Panc1 (cell line): ENCODE measurements at regions not wholly inside any gene's neighbourhood (a gene's known extent, or its start where the extent isn't known, plus 50 kb on each side); places are given as distances from the start of the nearest gene placed in this dataset.

ENCODE experiments used
- ATAC-seq: fragments of 200-7000 bp; cut with Tn5 transposase; 2 replicates; pipeline ENCODE4 v1.9.1; 2020; ENCODE audit warnings: mild to moderate bottlenecking, moderate library complexity
- BruUV-seq: library from RNA; stranded (reverse); fragments of 400-500 nt; replicated peaks from 2 replicates; lab custom pipeline; 2021; lab: Mats Ljungman, UMichigan
- CTCF ChIA-PET: fragments of 300-600 bp; sonication (Branson Sonifier 250); formaldehyde crosslinking; loops from one replicate; lab custom pipeline; 2022; ENCODE audit warnings: antibody characterized with exemption; lab: Charles Lee
- POLR2A ChIA-PET: fragments of 300-600 bp; sonication (Branson Sonifier 250); formaldehyde crosslinking; loops from one replicate; lab custom pipeline; 2022; ENCODE audit warnings: antibody characterized with exemption; lab: Charles Lee
- DNase-seq: peaks from one replicate; pipeline ENCODE4 v3.0.0-alpha.2; 2010; ENCODE audit warnings: low read depth, low spot score
- H3K27ac ChIP-seq: 2 replicates; pipeline ENCODE4 v1.5.1; 2011; ENCODE audit warnings: mild to moderate bottlenecking, low read length, inconsistent platforms
- H3K27me3 ChIP-seq: fragments of 200-500 bp; sonication (Bioruptor generic); 2 replicates; pipeline ENCODE4 v1.6.0; 2014; ENCODE audit warnings: low read length, inconsistent platforms; ENCODE audit not compliant: control insufficient read depth, insufficient read depth
- H3K36me3 ChIP-seq: fragments of 200-500 bp; sonication (Bioruptor generic); 2 replicates; pipeline ENCODE4 v1.5.1; 2014; ENCODE audit warnings: inconsistent platforms, mild to moderate bottlenecking, low read length, moderate library complexity; ENCODE audit not compliant: control insufficient read depth, insufficient read depth
- H3K4me1 ChIP-seq: 2 replicates; pipeline ENCODE4 v1.5.1; 2011; ENCODE audit warnings: inconsistent platforms, mild to moderate bottlenecking, low read length, moderate library complexity; ENCODE audit not compliant: control insufficient read depth, insufficient read depth
- H3K4me3 ChIP-seq, 2 experiments: 2 replicates each; pipeline ENCODE4 v1.5.1; 2011 to 2012; ENCODE audit warnings: low read depth in 2 of 2, low read length in 2 of 2, mild to moderate bottlenecking in 2 of 2, inconsistent platforms in 1 of 2, moderate library complexity in 1 of 2
- H3K9me3 ChIP-seq: fragments of 200-500 bp; sonication (Bioruptor generic); 2 replicates; pipeline ENCODE4 v1.5.1; 2014; ENCODE audit warnings: low read depth, mild to moderate bottlenecking, inconsistent platforms, low read length, moderate library complexity; ENCODE audit not compliant: control insufficient read depth, insufficient read depth
- POLR2AphosphoS5 ChIP-seq: IDR thresholded peaks from 2 replicates; pipeline ENCODE4 v1.6.1; 2012; ENCODE audit warnings: mild to moderate bottlenecking, low read depth, low read length, moderate library complexity
- SIN3A ChIP-seq: IDR thresholded peaks from 2 replicates; pipeline ENCODE4 v1.6.1; 2012; ENCODE audit warnings: low read depth, mild to moderate bottlenecking, low read length, moderate library complexity, borderline replicate concordance; ENCODE audit not compliant: insufficient read depth
- TCF7L2 ChIP-seq: IDR thresholded peaks from 2 replicates; pipeline ENCODE4 v1.6.1; 2011; ENCODE audit warnings: mild to moderate bottlenecking, low read depth, low read length, inconsistent platforms
- in situ Hi-C: cut with HindIII; loops from 2 replicates; pipeline ENCODE4 v1.10.0; 2016; ENCODE audit warnings: low sequenced_read_pairs, low pct_unique_long_range_greater_than_20kb
- intact Hi-C: fragments of 100-400 bp; cut with micrococcal nuclease; formaldehyde crosslinking; loops from one replicate; pipeline ENCODE4 v1.10.0; 2022; ENCODE audit not compliant: unreplicated experiment
- TF ChIP-seq, protein P1 (sequence below): fragments of 450-650 bp; IDR thresholded peaks from 2 replicates; pipeline ENCODE4 v1.5.1; 2017; ENCODE audit warnings: mild to moderate bottlenecking
- TF ChIP-seq, protein P2 (sequence below), 2 experiments: IDR thresholded peaks; 2 replicates each; pipeline ENCODE4 v1.6.1; 2011 to 2012; ENCODE audit warnings: low read depth in 2 of 2, control low read depth in 1 of 2, low read length in 1 of 2, mild to moderate bottlenecking in 1 of 2, moderate library complexity in 1 of 2; ENCODE audit not compliant: insufficient read depth in 1 of 2

DNA sequence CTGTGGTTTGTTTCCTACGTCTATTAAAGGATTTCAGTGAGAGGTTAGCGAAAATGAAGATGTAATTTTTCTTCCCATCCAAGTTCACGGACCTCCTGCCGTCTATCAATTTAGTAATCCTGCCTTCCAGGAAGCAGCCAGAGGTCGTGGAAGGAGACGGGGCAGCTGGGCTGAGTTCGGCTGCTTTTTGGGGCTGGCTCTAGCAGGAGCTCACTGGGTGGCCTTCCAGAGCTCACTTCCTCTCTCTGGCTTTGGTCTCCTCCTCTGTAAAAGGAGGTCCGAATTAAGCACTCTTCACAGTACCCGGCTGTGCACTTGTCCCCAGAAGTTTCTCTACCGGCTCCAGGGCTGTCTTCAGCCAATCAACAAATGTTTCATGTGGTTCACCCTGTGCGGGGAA is 295.4 kb downstream of the BCOR start:
- H3K27ac ChIP-seq = no peak overlapping the region
- CTCF ChIA-PET = no interaction called here
- POLR2A ChIA-PET = no interaction called here
- BruUV-seq = no TSS peak
- intact Hi-C loops = no loop called here
- no peaks in the 10 kb centered on the region for H3K4me1 ChIP-seq
- in situ Hi-C loops = no loop called here
- TF ChIP-seq, protein P1, sequence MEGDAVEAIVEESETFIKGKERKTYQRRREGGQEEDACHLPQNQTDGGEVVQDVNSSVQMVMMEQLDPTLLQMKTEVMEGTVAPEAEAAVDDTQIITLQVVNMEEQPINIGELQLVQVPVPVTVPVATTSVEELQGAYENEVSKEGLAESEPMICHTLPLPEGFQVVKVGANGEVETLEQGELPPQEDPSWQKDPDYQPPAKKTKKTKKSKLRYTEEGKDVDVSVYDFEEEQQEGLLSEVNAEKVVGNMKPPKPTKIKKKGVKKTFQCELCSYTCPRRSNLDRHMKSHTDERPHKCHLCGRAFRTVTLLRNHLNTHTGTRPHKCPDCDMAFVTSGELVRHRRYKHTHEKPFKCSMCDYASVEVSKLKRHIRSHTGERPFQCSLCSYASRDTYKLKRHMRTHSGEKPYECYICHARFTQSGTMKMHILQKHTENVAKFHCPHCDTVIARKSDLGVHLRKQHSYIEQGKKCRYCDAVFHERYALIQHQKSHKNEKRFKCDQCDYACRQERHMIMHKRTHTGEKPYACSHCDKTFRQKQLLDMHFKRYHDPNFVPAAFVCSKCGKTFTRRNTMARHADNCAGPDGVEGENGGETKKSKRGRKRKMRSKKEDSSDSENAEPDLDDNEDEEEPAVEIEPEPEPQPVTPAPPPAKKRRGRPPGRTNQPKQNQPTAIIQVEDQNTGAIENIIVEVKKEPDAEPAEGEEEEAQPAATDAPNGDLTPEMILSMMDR = no peak
- TF ChIP-seq TCF7L2 (no peak), POLR2AphosphoS5 (no peak), SIN3A (no peak)
- TF ChIP-seq, protein P2, sequence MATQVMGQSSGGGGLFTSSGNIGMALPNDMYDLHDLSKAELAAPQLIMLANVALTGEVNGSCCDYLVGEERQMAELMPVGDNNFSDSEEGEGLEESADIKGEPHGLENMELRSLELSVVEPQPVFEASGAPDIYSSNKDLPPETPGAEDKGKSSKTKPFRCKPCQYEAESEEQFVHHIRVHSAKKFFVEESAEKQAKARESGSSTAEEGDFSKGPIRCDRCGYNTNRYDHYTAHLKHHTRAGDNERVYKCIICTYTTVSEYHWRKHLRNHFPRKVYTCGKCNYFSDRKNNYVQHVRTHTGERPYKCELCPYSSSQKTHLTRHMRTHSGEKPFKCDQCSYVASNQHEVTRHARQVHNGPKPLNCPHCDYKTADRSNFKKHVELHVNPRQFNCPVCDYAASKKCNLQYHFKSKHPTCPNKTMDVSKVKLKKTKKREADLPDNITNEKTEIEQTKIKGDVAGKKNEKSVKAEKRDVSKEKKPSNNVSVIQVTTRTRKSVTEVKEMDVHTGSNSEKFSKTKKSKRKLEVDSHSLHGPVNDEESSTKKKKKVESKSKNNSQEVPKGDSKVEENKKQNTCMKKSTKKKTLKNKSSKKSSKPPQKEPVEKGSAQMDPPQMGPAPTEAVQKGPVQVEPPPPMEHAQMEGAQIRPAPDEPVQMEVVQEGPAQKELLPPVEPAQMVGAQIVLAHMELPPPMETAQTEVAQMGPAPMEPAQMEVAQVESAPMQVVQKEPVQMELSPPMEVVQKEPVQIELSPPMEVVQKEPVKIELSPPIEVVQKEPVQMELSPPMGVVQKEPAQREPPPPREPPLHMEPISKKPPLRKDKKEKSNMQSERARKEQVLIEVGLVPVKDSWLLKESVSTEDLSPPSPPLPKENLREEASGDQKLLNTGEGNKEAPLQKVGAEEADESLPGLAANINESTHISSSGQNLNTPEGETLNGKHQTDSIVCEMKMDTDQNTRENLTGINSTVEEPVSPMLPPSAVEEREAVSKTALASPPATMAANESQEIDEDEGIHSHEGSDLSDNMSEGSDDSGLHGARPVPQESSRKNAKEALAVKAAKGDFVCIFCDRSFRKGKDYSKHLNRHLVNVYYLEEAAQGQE (IDR thresholded peaks at IDR 0.05; ENCODE audit: insufficient read depth in 1 of 2, low read depth in 2 of 2, low read length in 1 of 2) = no peak
- no peaks in the 10 kb centered on the region for H3K27me3 ChIP-seq
- no peaks in the 10 kb centered on the region for H3K36me3 ChIP-seq
- ATAC-seq (no peak), DNase-seq (no peak)
- no peak overlapping the region for H3K4me3 ChIP-seq
- no peaks in the 10 kb centered on the region for H3K9me3 ChIP-seq

DNA sequence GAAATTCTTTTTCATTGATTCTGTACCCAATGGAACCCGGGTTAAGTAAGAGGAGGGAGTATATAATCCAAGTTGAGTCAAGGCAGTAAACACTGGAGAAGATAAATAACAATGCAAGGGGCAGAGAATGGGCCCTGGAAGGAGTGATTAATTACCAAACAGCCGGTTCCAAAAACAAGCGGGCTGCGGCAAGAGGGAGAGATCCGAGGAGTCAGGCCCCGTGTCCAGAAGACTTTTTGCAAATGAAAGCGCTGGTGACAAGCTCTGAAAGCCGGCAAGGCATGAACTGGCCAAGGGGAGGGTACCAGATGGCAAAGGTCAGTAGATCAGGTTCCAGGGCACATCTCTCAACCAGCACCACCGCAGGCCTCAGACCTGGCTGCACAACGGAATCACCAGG is 294.9 kb downstream of the BCOR start:
- Histone ChIP-seq H3K4me1 (no peaks in the 10 kb centered on the region), H3K9me3 (no peaks in the 10 kb centered on the region), H3K27me3 (no peaks in the 10 kb centered on the region), H3K4me3 (no peak overlapping the region), H3K36me3 (no peaks in the 10 kb centered on the region), H3K27ac (no peak overlapping the region)
- no TSS peak for BruUV-seq
- TF ChIP-seq TCF7L2 (no peak), SIN3A (no peak), POLR2AphosphoS5 (no peak)
- TF ChIP-seq, protein P2 (IDR thresholded peaks at IDR 0.05; ENCODE audit: insufficient read depth in 1 of 2, low read depth in 2 of 2, low read length in 1 of 2) = no peak
- TF ChIP-seq, protein P1 = no peak
- CTCF ChIA-PET = interaction anchor here (1.0 kb wide), 1 partner anchor 11 kb away, joined by 7 read pairs; no protein-coding TSS in a partner anchor
- POLR2A ChIA-PET = no interaction called here
- ATAC-seq (no peak), DNase-seq (no peak)
- intact Hi-C loops (no loop called here), in situ Hi-C loops (no loop called here)
